ENCODE measurements at regions not wholly inside any gene's neighbourhood (a gene's known extent, or its start where the extent isn't known, plus 50 kb on each side); places are given as distances from the start of the nearest gene placed in this dataset.

- TF ChIP-seq POLR2AphosphoS5 (IDR thresholded peaks at IDR 0.05; ENCODE audit: borderline replicate concordance, low read depth, low read length) (no peak), EZH2 (IDR thresholded peaks at IDR 0.05) (no peak)
These were observed 300.8 kb upstream of the SOX11 start for GRCh38 chr2:5391362-5391761.
